WTC11 (cell line): ENCODE measurements at regions not wholly inside any gene's neighbourhood (a gene's known extent, or its start where the extent isn't known, plus 50 kb on each side); places are given as distances from the start of the nearest gene placed in this dataset.

ENCODE experiments used
- CREB1 ChIP-seq: sonication (generic); formaldehyde crosslinking; IDR thresholded peaks from 2 replicates; pipeline ENCODE4 v1.8.0; 2023; ENCODE audit warnings: mild to moderate bottlenecking, missing genetic modification reagents
- FOXJ3 ChIP-seq: sonication (generic); formaldehyde crosslinking; IDR thresholded peaks from 2 replicates; pipeline ENCODE4 v1.9.0; 2021; ENCODE audit warnings: missing genetic modification reagents, mild to moderate bottlenecking, borderline replicate concordance
- FOXP1 ChIP-seq: sonication (generic); formaldehyde crosslinking; IDR thresholded peaks from 2 replicates; pipeline ENCODE4 v1.8.0; 2022; ENCODE audit warnings: missing genetic modification reagents, mild to moderate bottlenecking, moderate library complexity, borderline replicate concordance
- MYBL2 ChIP-seq: sonication (generic); formaldehyde crosslinking; IDR thresholded peaks from 2 replicates; pipeline ENCODE4 v1.8.1; 2023; ENCODE audit warnings: mild to moderate bottlenecking, moderate library complexity, missing genetic modification reagents
- NFATC4 ChIP-seq: fragments of 250-450 bp; sonication (Bioruptor Pico); IDR thresholded peaks from 2 replicates; pipeline ENCODE4 v1.9.0; 2021; ENCODE audit warnings: mild to moderate bottlenecking
- ZNF232 ChIP-seq: sonication (generic); formaldehyde crosslinking; IDR thresholded peaks from 2 replicates; pipeline ENCODE4 v1.8.0; 2022; ENCODE audit warnings: mild to moderate bottlenecking, missing genetic modification reagents
- TF ChIP-seq, protein P1 (sequence below): sonication (generic); formaldehyde crosslinking; IDR thresholded peaks from 2 replicates; pipeline ENCODE4 v1.8.1; 2022; ENCODE audit warnings: mild to moderate bottlenecking, moderate library complexity, missing genetic modification reagents
- TF ChIP-seq, protein P2 (sequence below): fragments of 200-600 bp; IDR thresholded peaks from 2 replicates; pipeline ENCODE4 v1.8.0; 2022; ENCODE audit warnings: antibody characterized with exemption
- TF ChIP-seq, protein P3 (sequence below): sonication (generic); formaldehyde crosslinking; conservative IDR thresholded peaks from 2 replicates; pipeline ENCODE4 v1.8.1; 2023; ENCODE audit warnings: mild to moderate bottlenecking, low read depth, missing genetic modification reagents, moderate library complexity

DNA sequence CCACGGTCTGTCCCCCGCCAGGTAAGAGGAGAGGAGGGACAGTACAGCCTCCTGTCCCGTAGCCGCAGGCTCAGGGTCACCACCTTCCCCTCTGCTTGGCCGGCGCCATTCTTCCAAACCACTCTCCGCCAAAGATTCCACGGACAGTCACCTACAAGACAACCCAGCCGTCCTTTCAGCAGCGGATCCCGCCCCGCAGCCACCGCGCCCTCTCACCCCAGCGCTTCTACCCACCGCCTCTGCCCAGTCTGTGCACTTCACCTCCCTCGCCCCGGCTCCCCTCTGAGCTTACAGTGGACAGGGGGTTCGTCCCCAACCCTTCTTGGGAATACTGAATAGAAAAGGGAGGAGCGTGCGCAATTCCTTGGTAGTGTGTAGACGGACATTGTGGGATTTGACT is 319.6 kb downstream of the FAM72C start:
- TF ChIP-seq, protein P1, sequence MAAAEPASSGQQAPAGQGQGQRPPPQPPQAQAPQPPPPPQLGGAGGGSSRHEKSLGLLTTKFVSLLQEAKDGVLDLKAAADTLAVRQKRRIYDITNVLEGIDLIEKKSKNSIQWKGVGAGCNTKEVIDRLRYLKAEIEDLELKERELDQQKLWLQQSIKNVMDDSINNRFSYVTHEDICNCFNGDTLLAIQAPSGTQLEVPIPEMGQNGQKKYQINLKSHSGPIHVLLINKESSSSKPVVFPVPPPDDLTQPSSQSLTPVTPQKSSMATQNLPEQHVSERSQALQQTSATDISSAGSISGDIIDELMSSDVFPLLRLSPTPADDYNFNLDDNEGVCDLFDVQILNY (CRISPR knock-in tag): no peak
- no peak for TF ChIP-seq ZNF232 (CRISPR knock-in tag)
- TF ChIP-seq FOXJ3: no peak
- no peak for TF ChIP-seq NFATC4 (CRISPR knock-in tag)
- TF ChIP-seq, protein P2, sequence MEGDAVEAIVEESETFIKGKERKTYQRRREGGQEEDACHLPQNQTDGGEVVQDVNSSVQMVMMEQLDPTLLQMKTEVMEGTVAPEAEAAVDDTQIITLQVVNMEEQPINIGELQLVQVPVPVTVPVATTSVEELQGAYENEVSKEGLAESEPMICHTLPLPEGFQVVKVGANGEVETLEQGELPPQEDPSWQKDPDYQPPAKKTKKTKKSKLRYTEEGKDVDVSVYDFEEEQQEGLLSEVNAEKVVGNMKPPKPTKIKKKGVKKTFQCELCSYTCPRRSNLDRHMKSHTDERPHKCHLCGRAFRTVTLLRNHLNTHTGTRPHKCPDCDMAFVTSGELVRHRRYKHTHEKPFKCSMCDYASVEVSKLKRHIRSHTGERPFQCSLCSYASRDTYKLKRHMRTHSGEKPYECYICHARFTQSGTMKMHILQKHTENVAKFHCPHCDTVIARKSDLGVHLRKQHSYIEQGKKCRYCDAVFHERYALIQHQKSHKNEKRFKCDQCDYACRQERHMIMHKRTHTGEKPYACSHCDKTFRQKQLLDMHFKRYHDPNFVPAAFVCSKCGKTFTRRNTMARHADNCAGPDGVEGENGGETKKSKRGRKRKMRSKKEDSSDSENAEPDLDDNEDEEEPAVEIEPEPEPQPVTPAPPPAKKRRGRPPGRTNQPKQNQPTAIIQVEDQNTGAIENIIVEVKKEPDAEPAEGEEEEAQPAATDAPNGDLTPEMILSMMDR: no peak
- no peak for TF ChIP-seq FOXP1 (CRISPR knock-in tag)
- TF ChIP-seq CREB1 (CRISPR knock-in tag): no peak
- TF ChIP-seq, protein P3, sequence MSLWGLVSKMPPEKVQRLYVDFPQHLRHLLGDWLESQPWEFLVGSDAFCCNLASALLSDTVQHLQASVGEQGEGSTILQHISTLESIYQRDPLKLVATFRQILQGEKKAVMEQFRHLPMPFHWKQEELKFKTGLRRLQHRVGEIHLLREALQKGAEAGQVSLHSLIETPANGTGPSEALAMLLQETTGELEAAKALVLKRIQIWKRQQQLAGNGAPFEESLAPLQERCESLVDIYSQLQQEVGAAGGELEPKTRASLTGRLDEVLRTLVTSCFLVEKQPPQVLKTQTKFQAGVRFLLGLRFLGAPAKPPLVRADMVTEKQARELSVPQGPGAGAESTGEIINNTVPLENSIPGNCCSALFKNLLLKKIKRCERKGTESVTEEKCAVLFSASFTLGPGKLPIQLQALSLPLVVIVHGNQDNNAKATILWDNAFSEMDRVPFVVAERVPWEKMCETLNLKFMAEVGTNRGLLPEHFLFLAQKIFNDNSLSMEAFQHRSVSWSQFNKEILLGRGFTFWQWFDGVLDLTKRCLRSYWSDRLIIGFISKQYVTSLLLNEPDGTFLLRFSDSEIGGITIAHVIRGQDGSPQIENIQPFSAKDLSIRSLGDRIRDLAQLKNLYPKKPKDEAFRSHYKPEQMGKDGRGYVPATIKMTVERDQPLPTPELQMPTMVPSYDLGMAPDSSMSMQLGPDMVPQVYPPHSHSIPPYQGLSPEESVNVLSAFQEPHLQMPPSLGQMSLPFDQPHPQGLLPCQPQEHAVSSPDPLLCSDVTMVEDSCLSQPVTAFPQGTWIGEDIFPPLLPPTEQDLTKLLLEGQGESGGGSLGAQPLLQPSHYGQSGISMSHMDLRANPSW: no peak
- TF ChIP-seq MYBL2: no peak
